Kidney epithelial cell (primary cell): ENCODE measurements at regions not wholly inside any gene's neighbourhood (a gene's known extent, or its start where the extent isn't known, plus 50 kb on each side); places are given as distances from the start of the nearest gene placed in this dataset.

ENCODE experiments used
- DNase-seq: peaks from one replicate; pipeline ENCODE4 v3.0.0-alpha.2; 2010; ENCODE audit warnings: low read depth
- H3K27me3 ChIP-seq: 2 replicates; pipeline ENCODE4 v1.6.0; 2011; ENCODE audit warnings: low read length; ENCODE audit not compliant: control insufficient read depth, insufficient read depth
- H3K36me3 ChIP-seq: 2 replicates; pipeline ENCODE4 v1.5.1; 2011; ENCODE audit warnings: low read length; ENCODE audit not compliant: control insufficient read depth, insufficient read depth
- H3K4me3 ChIP-seq: 2 replicates; pipeline ENCODE4 v1.5.1; 2011; ENCODE audit warnings: low read depth, mild to moderate bottlenecking, control low read depth, low read length
- CTCF ChIP-seq: IDR thresholded peaks from 2 replicates; pipeline ENCODE4 v1.5.1; 2011; ENCODE audit warnings: mild to moderate bottlenecking, moderate library complexity, low read length, control low read depth, inconsistent platforms; ENCODE audit not compliant: insufficient read depth, poor library complexity, severe bottlenecking

GRCh38 chr2:16059393-16060016 lies 119.2 kb downstream of the MYCN start:
- no peak for DNase-seq
- no peak overlapping the region for H3K4me3 ChIP-seq
- no peaks in the 10 kb centered on the region for H3K27me3 ChIP-seq
- no peaks in the 10 kb centered on the region for H3K36me3 ChIP-seq
- no peak for TF ChIP-seq CTCF

- Histone ChIP-seq H3K36me3 (no peaks in the 10 kb centered on the region), H3K4me3 (no peak overlapping the region), H3K27me3 (no peaks in the 10 kb centered on the region)
- DNase-seq = no peak
- TF ChIP-seq CTCF = no peak
Measured at GRCh38 chr2:16058747-16059358, 118.5 kb downstream of the MYCN start.

- Histone ChIP-seq H3K36me3 (no peaks in the 10 kb centered on the region), H3K27me3 (no peaks in the 10 kb centered on the region), H3K4me3 (no peak overlapping the region)
- TF ChIP-seq CTCF = no peak
- DNase-seq = no peak
Measured at GRCh38 chr2:16058256-16058655, 117.9 kb downstream of the MYCN start.

GRCh38 chr2:16057661-16058060 lies 117.3 kb downstream of the MYCN start:
- TF ChIP-seq CTCF = no peak
- DNase-seq = no peak
- Histone ChIP-seq H3K4me3 (no peak overlapping the region), H3K27me3 (no peaks in the 10 kb centered on the region), H3K36me3 (no peaks in the 10 kb centered on the region)

GRCh38 chr2:16055848-16056580 lies 115.7 kb downstream of the MYCN start:
- Histone ChIP-seq H3K36me3 (no peaks in the 10 kb centered on the region), H3K4me3 (no peak overlapping the region), H3K27me3 (no peaks in the 10 kb centered on the region)
- no peak for TF ChIP-seq CTCF
- no peak for DNase-seq
